Hippocampal formation (tissue), 2 donors: ENCODE measurements at regions not wholly inside any gene's neighbourhood (a gene's known extent, or its start where the extent isn't known, plus 50 kb on each side); places are given as distances from the start of the nearest gene placed in this dataset.

ENCODE experiments used
- DNase-seq, 2 donors: peaks; one replicate each; lab custom pipeline; 2025; lab: John Stamatoyannopoulos, UW

- no peak for DNase-seq
Observed at GRCh38 chr6:141309295-141309694, 823.4 kb upstream of the GJE1 start.

- no peak for DNase-seq
Observed at GRCh38 chr6:141307309-141307998, 825.3 kb upstream of the GJE1 start.

GRCh38 chr6:141303907-141304306, 828.8 kb upstream of the GJE1 start:
- no peak for DNase-seq

GRCh38 chr6:141301779-141302178, 830.9 kb upstream of the GJE1 start:
- no peak for DNase-seq

- no peak for DNase-seq
Observed at GRCh38 chr6:141290941-141291721, 841.6 kb upstream of the GJE1 start.

GRCh38 chr6:141288947-141289346, 843.8 kb upstream of the GJE1 start:
- DNase-seq: no peak

- DNase-seq: no peak
Observed at GRCh38 chr6:141282263-141282662, 850.5 kb upstream of the GJE1 start.

GRCh38 chr6:141269684-141270083, 863.0 kb upstream of the GJE1 start:
- DNase-seq: no peak

GRCh38 chr6:141267420-141267819, 865.3 kb upstream of the GJE1 start:
- DNase-seq: no peak

GRCh38 chr6:141265756-141266623, 866.7 kb upstream of the GJE1 start:
- DNase-seq: no peak

GRCh38 chr6:141264101-141264500, 868.6 kb upstream of the GJE1 start:
- no peak for DNase-seq

- DNase-seq: no peak
Observed at GRCh38 chr6:141261672-141262060, 871.1 kb upstream of the GJE1 start.

- no peak for DNase-seq
Observed at GRCh38 chr6:141261016-141261671, 871.6 kb upstream of the GJE1 start.

GRCh38 chr6:141260627-141261015, 872.1 kb upstream of the GJE1 start:
- DNase-seq: no peak

GRCh38 chr6:141259807-141260206, 872.9 kb upstream of the GJE1 start:
- no peak for DNase-seq

- DNase-seq: no peak
Observed at GRCh38 chr6:141259091-141259490, 873.6 kb upstream of the GJE1 start.

- DNase-seq: no peak
Observed at GRCh38 chr6:141258516-141258915, 874.2 kb upstream of the GJE1 start.

GRCh38 chr6:141254336-141254735, 878.4 kb upstream of the GJE1 start:
- no peak for DNase-seq

GRCh38 chr6:141252828-141253608, 879.7 kb upstream of the GJE1 start:
- no peak for DNase-seq

GRCh38 chr6:141251286-141251685, 881.4 kb upstream of the GJE1 start:
- no peak for DNase-seq
